Epithelial cell of prostate (primary cell): ENCODE measurements at regions not wholly inside any gene's neighbourhood (a gene's known extent, or its start where the extent isn't known, plus 50 kb on each side); places are given as distances from the start of the nearest gene placed in this dataset.
"Not testable (repeated sequence)": the region's sequence is repeated elsewhere in the genome, so short reads cannot be mapped to it uniquely, and the experiment has no call there.

Source experiments
- DNase-seq: peaks from one replicate; pipeline ENCODE4 v3.0.0-alpha.2; 2011; ENCODE audit warnings: low read depth, low spot score
- H3K27ac ChIP-seq: fragments of 450-650 bp; 2 replicates; pipeline ENCODE4 v1.5.1; 2017; ENCODE audit warnings: mild to moderate bottlenecking

- DNase-seq = no peak
- no peak overlapping the region for H3K27ac ChIP-seq
Observed at GRCh38 chr11:130526846-130527245, 78.4 kb downstream of the ADAMTS15 start.

GRCh38 chr11:130527636-130528297, 79.3 kb downstream of the ADAMTS15 start:
- H3K27ac ChIP-seq = no peak overlapping the region
- DNase-seq = no peak

- no peak for DNase-seq
- H3K27ac ChIP-seq = no peak overlapping the region
Observed at GRCh38 chr11:130528298-130529261, 80.1 kb downstream of the ADAMTS15 start.

GRCh38 chr11:130529366-130529765, 80.9 kb downstream of the ADAMTS15 start:
- DNase-seq = no peak
- H3K27ac ChIP-seq = no peak overlapping the region

GRCh38 chr11:130531061-130531460, 82.6 kb downstream of the ADAMTS15 start:
- no peak overlapping the region for H3K27ac ChIP-seq
- no peak for DNase-seq

- no peak for DNase-seq
- no peak overlapping the region for H3K27ac ChIP-seq
Observed at GRCh38 chr11:130533113-130533798, 84.8 kb downstream of the ADAMTS15 start.

- no peak for DNase-seq
- H3K27ac ChIP-seq = no peak overlapping the region
Observed at GRCh38 chr11:130533871-130534270, 85.4 kb downstream of the ADAMTS15 start.

GRCh38 chr11:130534551-130534950, 86.1 kb downstream of the ADAMTS15 start:
- H3K27ac ChIP-seq = no peak overlapping the region
- DNase-seq = no peak

- H3K27ac ChIP-seq = no peak overlapping the region
- DNase-seq = no peak
Observed at GRCh38 chr11:130535520-130535919, 87.1 kb downstream of the ADAMTS15 start.

- H3K27ac ChIP-seq = no peak overlapping the region
- peak; percentile 58 for DNase-seq
Observed at GRCh38 chr11:130536106-130537040, 87.9 kb downstream of the ADAMTS15 start.

- not testable (repeated sequence) for DNase-seq, H3K27ac ChIP-seq
Observed at GRCh38 chr11:130539680-130540079, 91.2 kb downstream of the ADAMTS15 start.

- no peak for DNase-seq
- no peak overlapping the region for H3K27ac ChIP-seq
Observed at GRCh38 chr11:130544266-130544665, 95.8 kb downstream of the ADAMTS15 start.

- DNase-seq = no peak
- no peak overlapping the region for H3K27ac ChIP-seq
Observed at GRCh38 chr11:130545449-130546072, 97.1 kb downstream of the ADAMTS15 start.

GRCh38 chr11:130546438-130546837, 98.0 kb downstream of the ADAMTS15 start:
- DNase-seq = no peak
- no peak overlapping the region for H3K27ac ChIP-seq

GRCh38 chr11:130546901-130547694, 98.7 kb downstream of the ADAMTS15 start:
- no peak for DNase-seq

GRCh38 chr11:130547761-130548490, 99.5 kb downstream of the ADAMTS15 start:
- no peak overlapping the region for H3K27ac ChIP-seq
- no peak for DNase-seq

More at GRCh38 chr11:130546901-130547694, 98.7 kb downstream of the ADAMTS15 start:
- H3K27ac ChIP-seq = no peak overlapping the region

GRCh38 chr11:130548491-130548833, 100.0 kb downstream of the ADAMTS15 start:
- H3K27ac ChIP-seq = no peak overlapping the region
- DNase-seq = no peak
